AG04449 (cell line): ENCODE measurements at regions not wholly inside any gene's neighbourhood (a gene's known extent, or its start where the extent isn't known, plus 50 kb on each side); places are given as distances from the start of the nearest gene placed in this dataset.

Experiments used
- CTCF ChIA-PET: fragments of 350-600 bp; formaldehyde crosslinking; extraction: SDS; loops from one replicate; lab custom pipeline; 2021; ENCODE audit warnings: antibody characterized with exemption; lab: Yijun Ruan, JAX
- POLR2A ChIA-PET: fragments of 400-600, 350-600 bp; formaldehyde crosslinking; extraction: SDS; loops from one replicate; lab custom pipeline; 2020; ENCODE audit warnings: antibody characterized with exemption, inconsistent platforms; lab: Yijun Ruan, JAX
- DNase-seq: peaks from one replicate; pipeline ENCODE4 v3.0.0-alpha.2; 2010; ENCODE audit warnings: low read depth, low spot score
- H3K4me3 ChIP-seq: 2 replicates; pipeline ENCODE4 v1.5.1; 2011; ENCODE audit warnings: low read depth, mild to moderate bottlenecking, control low read depth, low read length
- TF ChIP-seq, protein P1 (sequence below): IDR thresholded peaks from one replicate; pipeline ENCODE4 v1.5.1; 2011; ENCODE audit warnings: mild to moderate bottlenecking, moderate library complexity, low read length, control low read depth, inconsistent platforms; ENCODE audit not compliant: insufficient read depth; ENCODE audit errors: missing control alignments

DNA sequence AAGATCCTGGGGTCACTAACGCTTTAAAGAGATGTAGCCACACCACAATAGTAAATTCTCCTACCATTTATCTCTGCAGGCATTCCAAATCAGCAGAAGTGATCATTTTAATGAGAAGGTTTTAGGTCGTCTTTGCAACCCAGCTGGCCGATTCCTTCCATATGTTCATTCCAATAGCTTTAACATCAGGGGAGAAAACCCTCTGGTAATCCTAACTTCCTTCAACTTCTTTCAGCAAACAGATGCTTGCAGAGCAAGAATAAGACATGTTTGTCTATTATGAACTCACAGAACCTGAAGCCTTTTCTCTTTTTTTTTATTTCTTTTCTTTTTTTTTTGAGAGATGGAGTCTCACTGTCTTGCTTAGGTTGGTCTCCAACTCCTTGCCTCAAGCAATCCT, 498.6 kb upstream of the SLITRK1 start:
- no peak for DNase-seq
- ChIA-PET CTCF (interaction anchor here (0.7 kb wide), 1 partner anchor 1164 kb away, joined by 3 read pairs; no protein-coding TSS in a partner anchor), POLR2A (no interaction called here)
- TF ChIP-seq, protein P1, sequence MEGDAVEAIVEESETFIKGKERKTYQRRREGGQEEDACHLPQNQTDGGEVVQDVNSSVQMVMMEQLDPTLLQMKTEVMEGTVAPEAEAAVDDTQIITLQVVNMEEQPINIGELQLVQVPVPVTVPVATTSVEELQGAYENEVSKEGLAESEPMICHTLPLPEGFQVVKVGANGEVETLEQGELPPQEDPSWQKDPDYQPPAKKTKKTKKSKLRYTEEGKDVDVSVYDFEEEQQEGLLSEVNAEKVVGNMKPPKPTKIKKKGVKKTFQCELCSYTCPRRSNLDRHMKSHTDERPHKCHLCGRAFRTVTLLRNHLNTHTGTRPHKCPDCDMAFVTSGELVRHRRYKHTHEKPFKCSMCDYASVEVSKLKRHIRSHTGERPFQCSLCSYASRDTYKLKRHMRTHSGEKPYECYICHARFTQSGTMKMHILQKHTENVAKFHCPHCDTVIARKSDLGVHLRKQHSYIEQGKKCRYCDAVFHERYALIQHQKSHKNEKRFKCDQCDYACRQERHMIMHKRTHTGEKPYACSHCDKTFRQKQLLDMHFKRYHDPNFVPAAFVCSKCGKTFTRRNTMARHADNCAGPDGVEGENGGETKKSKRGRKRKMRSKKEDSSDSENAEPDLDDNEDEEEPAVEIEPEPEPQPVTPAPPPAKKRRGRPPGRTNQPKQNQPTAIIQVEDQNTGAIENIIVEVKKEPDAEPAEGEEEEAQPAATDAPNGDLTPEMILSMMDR, result no peak
- no peak overlapping the region for H3K4me3 ChIP-seq

DNA sequence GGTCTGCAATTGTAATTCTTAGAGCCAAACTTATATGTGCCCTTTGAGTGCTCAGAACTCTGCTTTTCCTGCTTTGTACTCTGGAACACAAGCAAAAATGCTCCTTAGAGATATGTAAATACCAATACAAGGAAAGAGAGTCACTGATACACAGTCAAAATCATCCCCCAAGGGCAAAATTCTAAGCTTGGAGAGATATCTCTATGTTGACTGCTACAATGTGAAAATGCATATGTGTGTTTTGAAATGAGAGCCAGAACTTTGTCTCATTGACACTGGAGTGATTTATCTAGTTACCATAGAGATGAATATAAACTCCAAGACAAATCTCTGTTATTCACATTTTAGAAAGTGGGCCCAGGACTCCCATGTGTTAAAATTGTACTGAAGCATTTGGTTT, 494.8 kb upstream of the SLITRK1 start:
- H3K4me3 ChIP-seq, result no peak overlapping the region
- no peak for DNase-seq
- ChIA-PET POLR2A (no interaction called here), CTCF (no interaction called here)
- TF ChIP-seq, protein P1, result no peak

DNA sequence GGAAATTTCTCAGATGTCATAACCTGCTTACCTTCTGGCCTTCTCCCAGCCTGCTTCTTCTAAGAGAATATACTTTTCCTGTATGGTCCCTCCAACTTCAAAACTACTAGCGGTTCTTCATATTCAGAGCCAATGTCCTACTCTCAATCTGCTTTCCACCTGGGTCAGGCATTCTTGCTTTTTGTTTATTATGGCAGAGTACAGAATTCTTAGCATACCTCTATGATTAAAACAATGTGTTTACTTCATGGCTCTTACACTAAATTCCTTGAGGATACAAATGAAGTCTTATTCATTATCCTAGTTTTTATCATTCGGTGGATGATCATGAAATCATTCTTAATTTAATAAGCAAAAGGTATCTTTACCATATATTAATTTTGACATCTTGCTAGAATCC, 484.2 kb upstream of the SLITRK1 start:
- CTCF ChIA-PET, result no interaction called here
- no peak overlapping the region for H3K4me3 ChIP-seq
- POLR2A ChIA-PET, result no interaction called here
- TF ChIP-seq, protein P1, result no peak
- DNase-seq, result no peak

DNA sequence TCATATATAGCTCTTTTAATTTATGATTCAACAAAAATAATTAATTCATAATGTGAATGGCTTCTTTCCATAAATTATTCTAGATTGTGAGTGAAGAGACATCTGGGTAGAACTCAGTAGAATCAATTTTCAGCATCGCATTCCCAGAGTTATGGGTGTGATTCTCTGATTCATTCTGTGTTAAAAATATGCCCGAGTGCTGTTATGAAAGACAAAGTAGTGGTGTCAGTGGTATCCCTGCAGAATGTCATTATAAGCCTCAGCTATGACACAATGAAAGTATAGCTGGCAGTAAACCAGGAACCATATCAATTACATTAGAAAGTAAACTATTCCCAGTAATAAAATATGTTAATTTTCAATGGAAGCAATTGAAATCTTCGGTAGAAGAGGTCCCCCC, 480.5 kb upstream of the SLITRK1 start:
- H3K4me3 ChIP-seq, result no peak overlapping the region
- POLR2A ChIA-PET, result no interaction called here
- TF ChIP-seq, protein P1, result no peak
- CTCF ChIA-PET, result no interaction called here
- DNase-seq, result no peak

DNA sequence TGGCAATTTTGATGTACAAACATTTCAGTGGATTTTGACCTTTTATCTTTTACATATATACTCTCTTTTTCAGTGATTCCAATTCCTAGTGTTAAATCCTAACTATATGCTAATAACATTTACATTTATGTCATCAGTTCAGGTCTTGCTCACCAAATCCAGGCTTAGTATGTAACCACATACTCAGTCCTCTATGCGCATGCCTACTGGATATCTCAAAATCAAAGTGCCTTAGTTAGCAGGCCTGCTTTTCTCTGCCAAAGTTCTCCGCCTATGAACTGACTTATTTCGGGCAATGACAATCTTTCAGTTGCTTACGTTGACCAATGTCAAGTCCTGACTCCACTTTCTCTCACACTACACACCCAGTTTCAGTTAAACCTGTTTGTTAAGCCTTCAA, 478.5 kb upstream of the SLITRK1 start:
- ChIA-PET CTCF (no interaction called here), POLR2A (no interaction called here)
- H3K4me3 ChIP-seq, result no peak overlapping the region
- no peak for DNase-seq
- TF ChIP-seq, protein P1, result no peak

DNA sequence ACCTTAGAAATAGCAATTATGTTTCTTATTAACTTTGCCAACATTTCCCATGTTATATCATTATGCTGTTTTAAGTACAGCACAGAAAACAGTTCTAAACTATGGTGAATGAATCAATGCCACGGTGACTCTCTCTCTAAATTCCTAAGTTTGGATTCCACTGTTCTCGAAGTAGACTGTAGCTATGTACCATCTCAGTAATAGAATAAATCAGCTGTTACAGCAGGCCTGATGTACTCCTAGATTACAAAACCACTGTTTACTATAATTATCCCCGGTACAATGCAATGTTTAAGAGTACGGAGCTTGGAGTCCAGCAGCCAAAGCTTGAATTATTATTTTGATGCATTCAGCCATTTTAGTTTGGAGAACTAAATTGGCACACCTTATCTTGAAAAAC, 476.3 kb upstream of the SLITRK1 start:
- ChIA-PET CTCF (no interaction called here), POLR2A (no interaction called here)
- TF ChIP-seq, protein P1, result no peak
- H3K4me3 ChIP-seq, result no peak overlapping the region
- no peak for DNase-seq
